HG03460 (cell line): ENCODE measurements at regions not wholly inside any gene's neighbourhood (a gene's known extent, or its start where the extent isn't known, plus 50 kb on each side); places are given as distances from the start of the nearest gene placed in this dataset.
"Not testable (repeated sequence)": the region's sequence is repeated elsewhere in the genome, so short reads cannot be mapped to it uniquely, and the experiment has no call there.

Experiments used
- ATAC-seq: cut with Tn5 transposase; IDR thresholded peaks from one replicate; pipeline ENCODE4 v1.9.1; 2021; ENCODE audit not compliant: unreplicated experiment

DNA sequence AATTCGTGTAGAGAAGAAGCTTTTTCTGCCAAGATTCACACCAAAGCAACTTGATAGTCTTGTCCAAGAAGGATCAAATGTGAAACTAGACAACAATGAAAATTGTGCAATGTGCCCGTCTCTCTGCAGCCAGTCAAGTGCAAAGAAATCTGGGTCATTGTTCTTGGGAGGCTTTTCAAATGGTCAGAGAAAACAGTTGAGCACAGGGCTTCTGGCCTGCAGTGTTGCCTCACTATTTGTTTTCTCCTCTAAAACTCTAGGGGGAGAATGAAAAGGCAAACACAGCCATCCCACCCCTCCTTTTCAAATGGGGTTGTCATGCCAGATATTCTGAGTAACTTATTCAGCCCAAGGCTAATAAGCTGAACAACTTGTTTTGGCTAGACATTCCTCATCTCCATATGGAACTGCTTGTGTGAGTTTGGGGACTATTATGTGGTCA is 417.6 kb upstream of the CDIN1 start:
- no peak for ATAC-seq

- ATAC-seq = not testable (repeated sequence)
Measured at GRCh38 chr15:36163983-36164382, 415.4 kb upstream of the CDIN1 start.

DNA sequence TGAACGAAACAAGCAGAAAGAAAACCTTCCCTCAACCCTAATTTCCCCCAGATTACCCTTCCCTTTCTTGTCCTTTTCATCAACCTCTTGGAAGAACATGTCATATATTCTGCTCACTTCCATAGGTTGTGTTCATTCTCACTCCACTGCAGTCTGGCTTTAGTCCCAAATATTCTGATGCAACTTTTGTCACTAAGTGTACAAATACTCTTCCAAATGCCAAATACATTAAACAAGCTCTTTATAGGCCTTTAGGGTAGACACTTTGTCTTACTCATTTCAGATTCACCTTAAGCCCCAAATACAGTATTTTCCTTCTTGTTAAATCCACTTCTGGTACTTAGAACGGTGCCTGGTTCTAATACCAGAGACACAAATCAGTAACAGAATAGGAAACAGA is 406.5 kb upstream of the CDIN1 start:
- ATAC-seq = no peak

DNA sequence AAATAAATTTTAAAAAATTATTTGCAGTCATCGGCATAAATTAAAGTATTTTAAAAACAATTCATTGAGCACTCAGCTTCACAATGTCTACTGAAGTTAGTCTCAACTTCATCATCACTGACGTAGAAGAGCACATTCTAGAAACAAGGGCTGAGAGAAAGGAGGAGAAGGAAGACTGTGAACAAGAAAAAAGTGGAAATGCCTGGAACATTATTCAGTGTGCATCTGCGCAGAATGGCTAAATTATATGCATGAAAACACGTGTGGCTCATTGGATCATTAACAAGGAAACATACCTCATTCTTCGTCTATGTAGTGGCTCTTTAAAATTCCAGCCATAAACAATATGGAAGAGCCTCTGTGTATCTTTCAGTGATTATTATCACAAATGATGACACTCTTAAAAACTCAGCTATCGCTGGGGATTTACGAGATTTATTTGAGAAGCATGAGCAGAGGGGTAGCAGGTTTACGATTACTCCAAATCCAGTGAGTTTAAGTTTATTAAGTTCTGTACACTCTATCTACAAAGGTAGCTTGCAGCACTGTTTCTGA is 404.2 kb upstream of the CDIN1 start:
- ATAC-seq = no peak

GRCh38 chr15:36175741-36176291 is 403.6 kb upstream of the CDIN1 start:
- ATAC-seq = no peak

- no peak for ATAC-seq
Measured at GRCh38 chr15:36177590-36178302, 401.7 kb upstream of the CDIN1 start.

DNA sequence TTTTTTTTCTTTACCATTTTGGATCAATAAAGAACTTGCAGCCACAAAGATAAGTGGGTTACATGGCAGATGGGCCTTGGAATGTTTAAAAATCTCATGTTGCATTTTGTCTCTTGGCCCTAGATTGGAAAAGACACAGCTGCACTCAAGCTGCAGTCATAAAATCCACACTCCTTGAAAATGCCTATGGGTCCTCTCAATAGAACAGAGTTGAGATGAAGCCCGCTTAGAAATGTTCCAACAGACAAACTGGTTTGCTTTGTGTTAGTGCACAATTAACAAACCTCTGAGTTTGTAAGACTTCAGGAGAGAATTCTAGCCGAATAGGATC is 401.2 kb upstream of the CDIN1 start:
- ATAC-seq = no peak

GRCh38 chr15:36183201-36183600 is 396.2 kb upstream of the CDIN1 start:
- no peak for ATAC-seq

GRCh38 chr15:36185438-36185837 is 394.0 kb upstream of the CDIN1 start:
- ATAC-seq = no peak

GRCh38 chr15:36185845-36186244 is 393.6 kb upstream of the CDIN1 start:
- no peak for ATAC-seq

DNA sequence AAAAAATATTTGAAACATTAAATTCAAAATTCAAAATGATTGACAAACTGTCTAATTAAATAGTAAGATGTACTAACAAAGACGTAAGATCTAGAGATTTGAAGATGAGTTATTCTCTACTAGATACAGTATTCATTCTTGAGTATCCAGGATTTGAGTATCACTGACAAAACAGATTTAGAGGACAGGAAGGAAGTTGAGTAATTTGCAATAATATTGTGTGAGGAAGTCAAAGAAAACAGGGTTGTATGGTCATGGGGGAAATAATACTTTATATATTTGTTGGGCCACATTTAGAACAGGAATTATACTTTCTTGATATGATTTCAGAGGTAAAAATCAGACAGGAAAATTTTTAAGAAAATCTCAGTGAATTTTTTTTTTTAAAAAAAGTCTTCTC is 393.1 kb upstream of the CDIN1 start:
- no peak for ATAC-seq

DNA sequence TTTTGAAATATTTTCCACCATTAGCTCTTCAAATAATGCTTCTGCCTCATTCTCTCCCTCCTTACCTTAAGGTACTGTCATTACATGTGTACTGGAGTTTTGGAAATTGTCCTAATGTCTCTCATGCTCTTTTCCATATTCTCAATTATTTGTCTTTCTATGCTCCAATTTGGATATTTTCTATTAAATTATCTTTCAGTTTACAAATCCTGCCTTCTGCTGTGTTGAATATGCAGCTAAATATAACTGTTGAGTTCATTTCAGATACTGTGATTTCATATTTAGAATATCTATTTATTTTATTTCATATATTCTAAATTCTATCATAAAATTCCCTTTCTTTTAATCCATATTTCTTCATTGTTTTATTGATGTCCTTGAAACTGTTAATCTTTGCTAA is 388.0 kb upstream of the CDIN1 start:
- ATAC-seq = no peak

DNA sequence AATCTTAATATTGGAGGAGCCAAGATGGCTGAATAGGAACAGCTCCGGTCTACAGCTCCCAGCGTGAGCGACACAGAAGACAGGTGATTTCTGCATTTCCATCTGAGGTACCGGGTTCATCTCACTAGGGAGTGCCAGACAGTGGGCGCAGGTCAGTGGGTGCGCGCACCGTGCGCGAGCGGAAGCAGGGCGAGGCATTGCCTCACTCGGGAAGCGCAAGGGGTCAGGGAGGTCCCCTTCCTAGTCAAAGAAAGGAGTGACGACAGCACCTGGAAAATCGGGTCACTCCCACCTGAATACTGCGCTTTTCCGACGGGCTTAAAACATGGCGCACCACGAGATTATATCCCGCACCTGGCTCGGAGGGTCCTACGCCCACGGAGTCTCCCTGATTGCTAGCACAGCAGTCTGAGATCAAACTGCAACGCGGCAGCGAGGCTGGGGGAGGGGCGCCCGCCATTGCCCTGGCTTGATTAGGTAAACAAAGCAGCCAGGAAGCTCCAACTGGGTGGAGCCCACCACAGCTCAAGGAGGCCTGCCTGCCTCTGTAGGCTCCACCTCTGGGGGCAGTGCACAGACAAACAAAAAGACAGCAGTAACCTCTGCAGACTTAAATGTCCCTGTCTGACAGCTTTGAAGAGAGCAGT is 383.9 kb upstream of the CDIN1 start:
- not testable (repeated sequence) for ATAC-seq

DNA sequence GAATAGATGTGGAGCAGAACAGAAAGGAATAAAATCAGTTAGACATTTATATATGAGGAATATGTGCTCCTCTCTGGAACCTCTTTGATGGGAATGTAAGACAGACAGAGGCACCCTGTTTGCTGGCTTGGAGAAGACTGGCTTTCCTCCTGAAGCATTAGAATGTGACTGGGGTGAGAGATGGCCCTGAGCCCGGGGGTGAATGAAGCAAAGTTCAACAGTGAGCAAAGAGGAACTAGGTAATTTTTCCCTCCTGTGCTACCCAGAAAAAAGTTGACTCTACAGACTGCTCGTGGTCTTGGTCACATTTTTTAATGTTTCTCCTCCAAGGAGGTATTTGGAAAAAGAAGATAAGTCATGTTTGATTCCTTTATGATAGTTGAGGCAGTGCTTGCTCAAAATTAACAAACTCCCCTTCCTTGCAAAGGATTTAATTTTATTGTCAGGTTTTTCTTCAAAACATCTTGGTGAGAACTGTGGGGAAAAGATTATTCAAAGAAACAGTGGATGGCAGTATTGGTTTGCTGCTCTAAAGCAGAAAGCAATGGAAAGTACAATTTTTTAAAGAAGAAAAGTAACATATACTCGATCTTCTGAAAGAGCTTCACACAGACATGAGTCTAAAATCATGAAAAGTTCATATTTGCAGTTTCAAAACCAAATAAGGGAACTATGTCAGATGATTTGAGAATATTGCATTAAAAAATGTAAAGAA is 370.4 kb upstream of the CDIN1 start:
- ATAC-seq = no peak

GRCh38 chr15:36210426-36210825 is 369.0 kb upstream of the CDIN1 start:
- no peak for ATAC-seq

GRCh38 chr15:36218322-36218721 is 361.1 kb upstream of the CDIN1 start:
- no peak for ATAC-seq

DNA sequence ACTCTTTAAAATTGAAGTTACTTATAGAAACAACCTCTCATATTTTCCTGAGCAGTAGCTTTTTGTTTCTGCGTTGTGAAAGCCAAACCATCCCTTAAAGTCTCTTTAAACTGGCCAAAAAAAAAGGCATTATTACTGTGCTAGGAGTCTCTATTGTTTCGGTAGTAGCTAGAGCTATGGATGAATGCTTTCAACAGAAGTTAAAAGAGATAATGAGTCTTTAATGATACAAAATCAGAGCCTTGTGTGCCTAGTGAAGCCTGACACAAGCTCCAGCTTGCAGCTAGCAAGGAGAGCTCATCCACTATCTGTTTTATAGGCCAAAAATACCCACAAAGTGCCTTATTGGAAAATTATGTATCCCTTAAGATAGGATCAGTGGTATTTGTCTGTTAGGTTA is 360.4 kb upstream of the CDIN1 start:
- no peak for ATAC-seq

- ATAC-seq = no peak
Measured at GRCh38 chr15:36221992-36222391, 357.4 kb upstream of the CDIN1 start.

DNA sequence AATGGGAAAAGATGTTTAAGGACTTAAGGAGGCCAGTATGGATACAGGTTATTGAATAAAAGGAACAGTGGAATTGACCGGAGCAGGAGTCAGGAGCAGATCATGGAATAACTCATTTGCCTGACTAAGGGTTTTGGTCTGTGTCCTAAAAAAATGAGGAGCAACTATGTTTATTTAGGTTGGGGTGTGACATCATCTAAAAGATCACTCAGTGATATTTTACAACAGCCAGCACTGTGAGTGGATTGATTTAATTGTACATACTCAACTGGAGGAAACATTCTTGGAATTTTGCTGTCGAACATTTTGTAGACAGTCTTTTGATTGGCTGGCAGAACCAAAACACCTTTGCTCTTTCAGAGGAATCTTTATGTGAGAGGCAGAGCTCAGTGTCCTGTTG is 348.6 kb upstream of the CDIN1 start:
- no peak for ATAC-seq

- no peak for ATAC-seq
Measured at GRCh38 chr15:36232491-36232890, 346.9 kb upstream of the CDIN1 start.

- ATAC-seq = no peak
Measured at GRCh38 chr15:36234743-36235142, 344.7 kb upstream of the CDIN1 start.

GRCh38 chr15:36235173-36235572 is 344.3 kb upstream of the CDIN1 start:
- ATAC-seq = no peak
